CD4-positive, alpha-beta T cell (primary cell): ENCODE measurements at regions not wholly inside any gene's neighbourhood (a gene's known extent, or its start where the extent isn't known, plus 50 kb on each side); places are given as distances from the start of the nearest gene placed in this dataset.

ENCODE experiments used
- ATAC-seq: fragments of 200-7000 bp; cut with Tn5 transposase; one replicate; pipeline ENCODE4 v1.10.0; 2022; ENCODE audit warnings: mild to moderate bottlenecking; ENCODE audit not compliant: poor library complexity
- CTCF ChIA-PET: fragments of 350-600 bp; sonication (Branson Sonifier 250); formaldehyde crosslinking; loops from one replicate; lab custom pipeline; 2021; ENCODE audit warnings: antibody characterized with exemption, inconsistent platforms; lab: Charles Lee
- POLR2A ChIA-PET: fragments of 350-600 bp; sonication (Branson Sonifier 250); formaldehyde crosslinking; loops from one replicate; lab custom pipeline; 2021; ENCODE audit warnings: antibody characterized with exemption, inconsistent platforms; lab: Charles Lee
- DNase-seq, 14 experiments: peaks; one replicate each; pipeline ENCODE4 v3.0.0-alpha.2; 2013 to 2020; ENCODE audit warnings: mixed read lengths in 2 of 14
- H3K27ac ChIP-seq, 2 donors: one replicate each; pipeline versions ENCODE4 v1.5.1 to v1.7.0; 2013; ENCODE audit warnings: low read length in 2 of 2, low read depth in 1 of 2, mild to moderate bottlenecking in 1 of 2
- H3K27me3 ChIP-seq, 2 experiments: 1 replicate in 1 of 2; 2 replicates in 1 of 2; pipeline versions ENCODE4 v1.6.1 to v1.7.0; 2013; ENCODE audit warnings: low read length in 2 of 2, control low read depth in 1 of 2, mild to moderate bottlenecking in 1 of 2, moderate library complexity in 1 of 2; ENCODE audit not compliant: insufficient read depth in 2 of 2, control insufficient read depth in 1 of 2
- H3K36me3 ChIP-seq: one replicate; pipeline ENCODE4 v1.6.1; 2013; ENCODE audit warnings: low read length, control low read depth; ENCODE audit not compliant: insufficient read depth
- H3K4me1 ChIP-seq: one replicate; pipeline ENCODE4 v1.6.1; 2013; ENCODE audit warnings: low read length, control low read depth; ENCODE audit not compliant: insufficient read depth
- H3K4me3 ChIP-seq: one replicate; pipeline ENCODE4 v1.5.1; 2013; ENCODE audit warnings: mild to moderate bottlenecking, low read length, moderate library complexity
- H3K9me3 ChIP-seq, 2 experiments: 1 replicate in 1 of 2; 2 replicates in 1 of 2; pipeline versions ENCODE4 v1.6.1 to v1.7.0; 2013; ENCODE audit warnings: low read length in 2 of 2, mild to moderate bottlenecking in 2 of 2, control low read depth in 1 of 2, moderate library complexity in 1 of 2; ENCODE audit not compliant: control insufficient read depth in 1 of 2, insufficient read depth in 1 of 2
- H3K27ac Mint-ChIP-seq: one replicate; pipeline ENCODE4 v1.8.0; 2020; ENCODE audit warnings: mixed read lengths
- H3K27me3 Mint-ChIP-seq: one replicate; pipeline ENCODE4 v1.8.0; 2021; ENCODE audit warnings: mixed read lengths
- H3K36me3 Mint-ChIP-seq: one replicate; pipeline ENCODE4 v1.8.0; 2021; ENCODE audit warnings: low read depth, mixed read lengths
- H3K4me1 Mint-ChIP-seq: one replicate; pipeline ENCODE4 v1.8.0; 2021; ENCODE audit warnings: low read depth, mixed read lengths
- H3K4me3 Mint-ChIP-seq: one replicate; pipeline ENCODE4 v1.8.0; 2020; ENCODE audit warnings: mild to moderate bottlenecking, mixed read lengths
- H3K9me3 Mint-ChIP-seq: one replicate; pipeline ENCODE4 v1.8.0; 2020; ENCODE audit warnings: mixed read lengths
- CTCF ChIP-seq: fragments of 200-600 bp; IDR thresholded peaks from one replicate; pipeline ENCODE4 v1.8.0; 2022; ENCODE audit warnings: antibody characterized with exemption, mild to moderate bottlenecking
- intact Hi-C, 2 experiments: fragments of 100-400 bp; cut with DNase I in 1 of 2; cut with micrococcal nuclease in 1 of 2; formaldehyde crosslinking; loops; one replicate each; pipeline versions ENCODE4 v1.15.1 to v1.9.0; 2023 to 2025; cut with DNase I, micrococcal nuclease

DNA sequence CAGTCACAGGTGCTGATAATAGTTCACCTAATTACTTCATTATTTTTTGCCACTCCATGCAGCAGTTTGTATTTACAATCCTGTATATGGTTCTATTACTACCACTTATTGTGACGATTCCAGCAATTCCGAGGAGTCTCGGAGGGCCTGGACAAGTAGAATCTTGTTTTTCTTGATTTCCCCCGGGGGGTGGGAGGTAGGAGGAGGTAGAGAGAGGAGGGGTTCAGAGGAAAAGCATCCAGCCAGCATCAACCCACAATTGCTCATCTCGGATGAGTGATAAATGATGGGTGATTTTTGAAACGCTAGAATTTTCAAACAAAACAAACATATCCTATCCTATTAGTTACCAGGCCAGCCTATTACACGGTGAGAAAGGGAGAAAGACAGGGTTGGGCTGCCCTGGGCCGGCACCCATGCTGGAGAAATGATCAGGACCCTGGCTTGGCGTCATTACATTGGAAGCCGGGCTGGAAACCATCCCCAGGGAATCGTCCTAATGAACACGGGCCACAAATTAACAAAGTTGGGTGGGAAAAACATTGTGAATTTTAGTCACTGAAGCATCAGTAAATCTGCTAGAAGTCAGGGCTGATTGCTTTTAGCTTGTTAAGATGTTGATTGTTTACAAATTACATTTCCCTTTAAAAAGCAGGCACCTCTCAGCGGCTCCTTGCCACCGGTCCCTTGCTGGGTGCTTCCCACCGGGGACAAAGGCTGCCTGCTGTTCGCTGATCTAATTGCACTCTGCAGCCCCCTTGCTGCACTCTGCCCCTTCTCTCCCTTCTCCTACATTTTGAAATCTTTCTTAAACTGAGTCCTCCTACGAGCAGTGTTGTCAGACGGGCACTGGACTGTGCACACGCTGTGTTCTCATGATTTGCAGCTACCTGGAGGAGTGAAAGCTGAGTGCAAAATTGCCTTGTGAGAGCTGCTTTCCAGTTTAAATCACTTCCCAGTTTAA lies 95.5 kb downstream of the FAM204A start:
- Mint-ChIP-seq H3K9me3 (no peaks in the 10 kb centered on the region), H3K27me3 (peaks cover 84% of the 10 kb centered on the region), H3K4me3 (no peak overlapping the region), H3K27ac (no peak overlapping the region), H3K36me3 (no peaks in the 10 kb centered on the region), H3K4me1 (no peaks in the 10 kb centered on the region)
- CTCF ChIA-PET, result no interaction called here
- no peaks in the 10 kb centered on the region for H3K4me1 ChIP-seq
- H3K36me3 ChIP-seq, result no peaks in the 10 kb centered on the region
- H3K4me3 ChIP-seq, result no peak overlapping the region
- intact Hi-C loops, result no loop called here
- DNase-seq (no peak), ATAC-seq (no peak)
- H3K27ac ChIP-seq, result no peak overlapping the region
- no peaks in the 10 kb centered on the region for H3K9me3 ChIP-seq
- H3K27me3 ChIP-seq, result peaks cover 28 to 46% of the 10 kb centered on the region in 2 experiments
- POLR2A ChIA-PET, result no interaction called here
- no peak for TF ChIP-seq CTCF

DNA sequence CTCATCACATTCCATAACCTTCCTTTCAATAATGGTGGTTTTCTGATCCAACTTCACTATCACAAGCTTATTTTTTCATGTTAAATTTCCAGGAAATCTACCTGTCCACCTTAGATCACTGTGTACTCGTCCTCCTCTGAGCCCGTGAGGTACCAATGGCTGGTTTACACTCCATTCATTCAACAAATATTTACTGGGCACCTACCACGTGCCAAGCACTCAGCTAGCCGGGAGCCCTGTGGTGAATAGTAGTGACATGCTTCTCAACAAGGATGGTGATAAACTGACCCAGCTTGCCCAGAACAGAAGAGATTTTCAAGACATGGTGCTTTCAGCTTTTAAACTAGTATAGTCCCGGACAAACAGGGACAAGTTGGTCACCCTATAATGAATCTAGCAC lies 98.2 kb downstream of the FAM204A start:
- TF ChIP-seq CTCF, result no peak
- Histone ChIP-seq H3K36me3 (no peaks in the 10 kb centered on the region), H3K9me3 (no peaks in the 10 kb centered on the region), H3K4me1 (no peaks in the 10 kb centered on the region), H3K27ac (no peak overlapping the region), H3K4me3 (no peak overlapping the region), H3K27me3 (peaks cover 29 to 43% of the 10 kb centered on the region in 2 experiments)
- Mint-ChIP-seq H3K4me1 (no peaks in the 10 kb centered on the region), H3K27me3 (peaks cover 74% of the 10 kb centered on the region), H3K4me3 (no peak overlapping the region), H3K36me3 (no peaks in the 10 kb centered on the region), H3K9me3 (no peaks in the 10 kb centered on the region), H3K27ac (no peak overlapping the region)
- intact Hi-C loops, result loop anchor here (5.0 kb wide), 1 partner anchor 802 kb away; no protein-coding TSS in a partner anchor
- DNase-seq (no peak), ATAC-seq (no peak)
- ChIA-PET POLR2A (interaction anchor here (0.9 kb wide), 1 partner anchor 748 kb away, joined by 3 read pairs; no protein-coding TSS in a partner anchor), CTCF (interaction anchor here (1.6 kb wide), 1 partner anchor 747 kb away, joined by 5 read pairs; no protein-coding TSS in a partner anchor)

- Histone ChIP-seq H3K27ac (no peak overlapping the region), H3K36me3 (no peaks in the 10 kb centered on the region), H3K27me3 (peaks cover 15 to 24% of the 10 kb centered on the region in 2 experiments), H3K4me1 (no peaks in the 10 kb centered on the region), H3K4me3 (no peak overlapping the region), H3K9me3 (peaks cover 0 to 3% of the 10 kb centered on the region in 2 experiments)
- Mint-ChIP-seq H3K4me1 (no peaks in the 10 kb centered on the region), H3K9me3 (no peaks in the 10 kb centered on the region), H3K36me3 (no peaks in the 10 kb centered on the region), H3K27ac (no peak overlapping the region), H3K27me3 (peaks cover 77% of the 10 kb centered on the region), H3K4me3 (no peak overlapping the region)
- POLR2A ChIA-PET, result no interaction called here
- peak; percentile 99 for TF ChIP-seq CTCF
- no peak for ATAC-seq
- intact Hi-C loops, result loop anchor here (1.0 to 5.0 kb wide), 4 partner anchors 704 to 1025 kb away; no protein-coding TSS in a partner anchor
- CTCF ChIA-PET, result interaction anchor here (0.8 to 2.5 kb wide), 4 partner anchors 703 to 1025 kb away, joined by 3 to 18 read pairs (median 4); no protein-coding TSS in a partner anchor
- DNase-seq, result peak; percentile 42 to 77 (median 54)
Measured at GRCh38 chr10:118241229-118242137, 100.6 kb downstream of the FAM204A start.
